Upper lobe of left lung (tissue), 6 donors: ENCODE measurements at regions not wholly inside any gene's neighbourhood (a gene's known extent, or its start where the extent isn't known, plus 50 kb on each side); places are given as distances from the start of the nearest gene placed in this dataset.

Experiments
- ATAC-seq, 2 donors: fragments of 200-7000 bp; cut with Tn5 transposase; one replicate each; pipeline ENCODE4 v1.9.1; 2022; ENCODE audit warnings: mild to moderate bottlenecking in 2 of 2, moderate library complexity in 2 of 2; ENCODE audit not compliant: low FRiP score in 2 of 2
- DNase-seq, 2 donors: peaks; one replicate each; pipeline ENCODE4 v3.0.0-alpha.2; 2019 to 2020
- H3K27ac ChIP-seq, 4 donors: fragments of 200-600 bp; sonication (generic); one replicate each; pipeline ENCODE4 v1.5.1; 2016 to 2019
- H3K27me3 ChIP-seq, 4 donors: fragments of 200-600 bp; sonication (generic); one replicate each; pipeline ENCODE4 v1.5.1; 2017 to 2019
- H3K36me3 ChIP-seq, 4 donors: fragments of 200-600 bp; sonication (generic); one replicate each; pipeline ENCODE4 v1.5.1; 2016 to 2019
- H3K4me1 ChIP-seq, 4 donors: fragments of 200-600 bp; sonication (generic); one replicate each; pipeline ENCODE4 v1.5.1; 2018 to 2019
- H3K4me3 ChIP-seq, 4 donors: fragments of 200-600 bp; sonication (generic); one replicate each; pipeline ENCODE4 v1.5.1; 2017 to 2019; ENCODE audit warnings: mild to moderate bottlenecking in 2 of 4, moderate library complexity in 1 of 4
- H3K9me3 ChIP-seq, 4 donors: fragments of 200-600 bp; sonication (generic); one replicate each; pipeline ENCODE4 v1.5.1; 2018 to 2019
- CTCF ChIP-seq, 6 experiments: fragments of 450-650 bp in 4 of 6; fragments of 200-600 bp in 2 of 6; sonication (generic) in 2 of 6; IDR thresholded peaks; one replicate each; pipeline ENCODE4 v1.5.1; 2016 to 2019; ENCODE audit warnings: antibody characterized with exemption in 6 of 6
- EP300 ChIP-seq, 4 donors: sonication (generic); formaldehyde crosslinking; IDR thresholded peaks; one replicate each; pipeline ENCODE4 v1.5.1; 2017; ENCODE audit warnings: antibody characterized with exemption in 4 of 4, control low read depth in 2 of 4
- POLR2A ChIP-seq, 4 donors: fragments of 450-650 bp; IDR thresholded peaks; one replicate each; pipeline ENCODE4 v1.5.1; 2016 to 2017; ENCODE audit warnings: antibody characterized with exemption in 4 of 4, mild to moderate bottlenecking in 2 of 4
- POLR2AphosphoS5 ChIP-seq, 2 donors: sonication (generic); formaldehyde crosslinking; IDR thresholded peaks; one replicate each; pipeline ENCODE4 v1.5.1; 2017; ENCODE audit warnings: antibody characterized with exemption in 2 of 2
- WGBS, 2 donors: methylation state at CpG; one replicate each; pipeline ENCODE4 v1.1.5; 2017 to 2018; 5-methylcytosine and 5-hydroxymethylcytosine counted together
- donor health status: DM: no; HTN: no; CAD: no; lungs with moderate emphysema.
- donor health status: DM: no; HTN: yes; CAD: no; lungs with severe emphysema.

- no peak for ATAC-seq
- no peak for TF ChIP-seq POLR2AphosphoS5 (IDR thresholded peaks at IDR 0.05)
- TF ChIP-seq POLR2A (IDR thresholded peaks at IDR 0.05) = no peak
- TF ChIP-seq EP300 (IDR thresholded peaks at IDR 0.05) = no peak
- TF ChIP-seq CTCF (IDR thresholded peaks at IDR 0.05) = no peak
Measured at GRCh38 chr4:178083968-178084367, 641.7 kb upstream of the AGA start.

GRCh38 chr4:178086320-178086719 is 644.1 kb upstream of the AGA start:
- no peaks in the 10 kb centered on the region for H3K27me3 ChIP-seq
- H3K36me3 ChIP-seq = no peaks in the 10 kb centered on the region
- ATAC-seq = no peak
- 26 to 30% methylated on average over 2 of the region's 2 CpGs for WGBS, 2 donors
- peaks cover 0 to 6% (median 0%) of the 10 kb centered on the region in 4 donors for H3K9me3 ChIP-seq
- TF ChIP-seq POLR2A (IDR thresholded peaks at IDR 0.05) = no peak
- no peak for TF ChIP-seq POLR2AphosphoS5 (IDR thresholded peaks at IDR 0.05)
- no peak for TF ChIP-seq CTCF (IDR thresholded peaks at IDR 0.05)
- TF ChIP-seq EP300 (IDR thresholded peaks at IDR 0.05) = no peak
- H3K4me1 ChIP-seq = no peaks in the 10 kb centered on the region
- H3K4me3 ChIP-seq = no peak overlapping the region
- no peak overlapping the region for H3K27ac ChIP-seq
- no peak for DNase-seq

More at GRCh38 chr4:178083968-178084367, 641.7 kb upstream of the AGA start:
- 94 to 98% methylated on average over 5 of the region's 5 CpGs for WGBS, 2 donors
- no peaks in the 10 kb centered on the region for H3K36me3 ChIP-seq
- no peaks in the 10 kb centered on the region for H3K27me3 ChIP-seq
- H3K9me3 ChIP-seq = no peaks in the 10 kb centered on the region
- no peak overlapping the region for H3K4me3 ChIP-seq
- no peak for DNase-seq
- no peak overlapping the region for H3K27ac ChIP-seq
- H3K4me1 ChIP-seq = no peaks in the 10 kb centered on the region

GRCh38 chr4:178090640-178091411 is 648.6 kb upstream of the AGA start:
- no peaks in the 10 kb centered on the region for H3K4me1 ChIP-seq
- no peaks in the 10 kb centered on the region for H3K27me3 ChIP-seq
- H3K9me3 ChIP-seq = peaks cover 0 to 6% (median 0%) of the 10 kb centered on the region in 4 donors
- peak in 1 of 2 donors; percentile 63 for DNase-seq
- TF ChIP-seq CTCF (IDR thresholded peaks at IDR 0.05) (no peak), POLR2A (IDR thresholded peaks at IDR 0.05) (no peak), POLR2AphosphoS5 (IDR thresholded peaks at IDR 0.05) (no peak), EP300 (IDR thresholded peaks at IDR 0.05) (no peak)
- 87 to 89% methylated on average over 8 to 20 of the region's 20 CpGs for WGBS, 2 donors
- no peak overlapping the region for H3K27ac ChIP-seq
- peak in 1 of 2 donors; percentile 40 for ATAC-seq
- no peaks in the 10 kb centered on the region for H3K36me3 ChIP-seq
- H3K4me3 ChIP-seq = no peak overlapping the region

GRCh38 chr4:178102139-178102538 is 659.9 kb upstream of the AGA start:
- Histone ChIP-seq H3K27ac (no peak overlapping the region), H3K4me1 (no peaks in the 10 kb centered on the region), H3K9me3 (no peaks in the 10 kb centered on the region), H3K36me3 (no peaks in the 10 kb centered on the region), H3K27me3 (no peaks in the 10 kb centered on the region), H3K4me3 (no peak overlapping the region)
- TF ChIP-seq POLR2AphosphoS5 (IDR thresholded peaks at IDR 0.05) (no peak), EP300 (IDR thresholded peaks at IDR 0.05) (no peak), POLR2A (IDR thresholded peaks at IDR 0.05) (no peak), CTCF (IDR thresholded peaks at IDR 0.05) (no peak)
- no peak for ATAC-seq
- WGBS, 2 donors = 89 to 91% methylated on average over 5 of the region's 5 CpGs
- no peak for DNase-seq

- Histone ChIP-seq H3K27me3 (no peaks in the 10 kb centered on the region), H3K27ac (no peak overlapping the region), H3K9me3 (no peaks in the 10 kb centered on the region), H3K4me3 (no peak overlapping the region), H3K36me3 (no peaks in the 10 kb centered on the region), H3K4me1 (no peaks in the 10 kb centered on the region)
- 79 to 90% methylated on average over 2 of the region's 2 CpGs for WGBS, 2 donors
- TF ChIP-seq POLR2AphosphoS5 (IDR thresholded peaks at IDR 0.05) (no peak), CTCF (IDR thresholded peaks at IDR 0.05) (no peak)
- no peak for ATAC-seq
- no peak for DNase-seq
Measured at GRCh38 chr4:178105242-178105641, 663.0 kb upstream of the AGA start.
